ENCODE measurements at regions not wholly inside any gene's neighbourhood (a gene's known extent, or its start where the extent isn't known, plus 50 kb on each side); places are given as distances from the start of the nearest gene placed in this dataset.

- DNase-seq = no peak
These were observed 188.8 kb downstream of the EN1 start for GRCh38 chr2:118658596-118659198.

GRCh38 chr2:118657466-118657865 lies 190.0 kb downstream of the EN1 start:
- DNase-seq = no peak

DNA sequence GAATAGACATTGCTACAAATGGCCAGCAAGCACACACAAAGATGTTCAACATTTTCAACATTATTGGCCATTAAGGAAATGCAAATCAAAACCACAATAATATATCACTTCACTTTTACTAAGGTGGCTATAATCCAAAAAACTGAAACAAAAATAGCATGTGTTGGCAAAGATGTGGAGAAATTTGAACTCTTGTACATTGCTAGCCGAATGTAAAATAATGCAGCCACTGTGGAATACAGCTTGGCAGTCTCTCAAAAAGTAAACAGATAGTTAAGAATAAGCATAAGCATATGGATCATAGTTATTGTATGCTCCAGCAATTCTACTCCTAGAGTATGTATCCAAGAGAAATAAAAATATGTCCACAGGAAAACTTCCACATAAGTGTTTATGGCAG lies 192.5 kb downstream of the EN1 start:
- DNase-seq = no peak

- no peak for DNase-seq
These were observed 197.1 kb downstream of the EN1 start for GRCh38 chr2:118650327-118650726.

DNA sequence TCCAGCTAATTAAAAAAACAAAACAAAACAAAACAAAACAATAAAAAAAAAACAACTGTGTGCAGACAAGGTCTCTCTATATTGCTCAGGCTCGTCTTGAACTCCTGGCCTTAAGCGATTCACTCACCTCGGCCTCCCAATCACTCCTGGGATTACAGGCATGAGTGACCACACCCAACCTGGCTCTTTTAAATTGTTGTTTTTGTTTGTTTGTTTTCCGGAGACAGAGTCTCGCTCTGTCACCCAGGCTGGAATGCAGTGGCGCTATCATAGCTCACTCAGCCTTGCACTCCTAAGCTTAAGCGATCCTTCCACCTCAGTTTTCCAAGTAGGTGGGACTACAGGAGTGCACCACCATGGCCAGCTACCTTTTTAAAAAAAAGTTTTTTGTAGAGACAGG lies 201.6 kb downstream of the EN1 start:
- DNase-seq = no peak

DNA sequence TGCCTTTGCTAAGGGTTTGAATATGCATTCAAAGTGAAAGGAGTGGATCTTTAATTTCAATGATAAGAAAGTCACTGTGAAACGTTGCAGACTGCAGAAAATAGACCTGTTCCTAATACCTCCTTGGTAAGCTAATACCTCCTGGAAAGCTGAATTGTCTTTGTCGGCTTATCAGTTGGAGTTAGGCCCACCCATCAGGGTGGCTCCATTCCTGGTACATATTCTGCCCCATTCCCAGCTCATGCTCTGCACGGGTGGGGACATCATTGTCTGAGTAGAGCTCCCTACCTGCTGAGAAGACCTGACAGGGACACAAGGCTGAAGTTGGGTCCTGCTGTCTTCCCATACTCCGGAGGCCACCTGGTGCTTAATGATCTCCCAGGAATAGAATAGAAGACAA lies 203.3 kb downstream of the EN1 start:
- no peak for DNase-seq

DNA sequence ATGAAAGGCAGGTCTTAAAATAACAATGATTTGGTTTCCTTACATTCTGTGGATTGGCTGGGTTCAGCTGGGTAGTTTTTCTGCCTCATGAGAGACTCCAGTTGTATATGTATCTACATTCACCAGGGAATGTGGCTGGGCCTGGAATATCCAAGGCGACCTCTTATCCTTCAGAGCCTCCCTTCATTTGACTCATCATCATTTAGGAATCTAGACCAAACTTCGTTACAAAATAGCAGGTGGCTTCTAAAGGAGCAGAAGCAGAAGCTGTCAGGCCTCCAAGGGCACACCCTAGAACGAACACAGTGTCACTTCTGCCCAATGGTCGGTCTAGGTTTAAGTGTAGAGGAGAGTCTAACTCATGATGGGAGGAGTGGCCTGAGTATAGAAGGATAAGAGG lies 204.2 kb downstream of the EN1 start:
- no peak for DNase-seq

DNA sequence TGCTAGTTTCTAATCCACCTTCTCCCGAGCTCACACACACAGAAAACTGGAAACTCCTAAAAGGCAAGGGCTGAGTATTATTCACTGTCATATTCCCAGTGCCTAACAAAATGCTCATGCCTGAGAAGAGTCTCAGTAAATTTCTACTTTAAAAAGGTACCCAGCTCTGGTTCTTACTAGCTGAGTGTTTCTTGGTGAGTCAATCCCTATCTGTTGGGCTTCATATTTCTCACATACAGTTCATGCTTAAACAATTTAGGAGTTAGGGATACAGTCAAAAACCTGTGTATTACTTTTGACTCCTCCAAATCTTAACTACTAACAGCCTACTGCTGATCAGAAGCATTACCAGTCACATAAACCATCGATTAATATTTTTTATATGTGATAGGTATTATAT lies 204.9 kb downstream of the EN1 start:
- DNase-seq = no peak

- DNase-seq = no peak
These were observed 205.7 kb downstream of the EN1 start for GRCh38 chr2:118641711-118642110.

DNA sequence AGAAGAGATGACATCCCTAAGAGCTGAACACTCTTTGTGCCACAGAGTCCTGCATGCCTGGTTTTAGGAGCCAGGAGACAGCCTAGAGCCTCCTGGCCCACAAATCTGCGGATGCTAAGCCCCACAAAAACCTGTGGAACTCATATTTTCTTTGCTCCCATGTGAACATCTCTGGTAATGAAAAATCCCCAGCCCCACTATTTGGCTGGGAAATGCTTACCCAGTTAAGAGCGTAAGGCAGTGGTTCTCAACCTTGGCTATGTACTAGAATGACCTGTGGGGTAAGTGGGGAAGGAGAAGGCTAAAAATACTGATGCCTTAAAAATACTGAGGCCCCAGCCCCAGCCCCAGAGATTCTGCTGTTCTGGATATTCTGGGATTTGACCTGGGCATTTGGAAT lies 208.1 kb downstream of the EN1 start:
- no peak for DNase-seq

DNA sequence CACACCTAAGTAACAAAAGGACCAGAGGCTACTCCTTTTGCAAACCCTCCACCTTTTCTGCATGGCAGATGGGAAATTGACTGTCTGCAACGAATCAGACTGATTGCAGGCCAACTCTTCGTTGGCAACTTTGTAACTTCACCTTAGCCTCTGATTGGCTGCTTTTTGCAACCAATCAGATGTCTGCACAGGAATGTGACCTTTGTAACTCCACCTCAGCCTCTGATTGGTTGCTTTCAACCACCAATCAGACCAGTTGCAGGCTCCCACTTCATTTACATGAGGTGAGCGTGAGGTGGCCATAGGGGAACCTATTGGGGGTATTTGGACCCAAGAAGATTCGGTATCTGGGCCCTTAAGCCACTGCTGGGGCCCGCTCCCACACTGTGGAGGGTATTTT lies 209.0 kb downstream of the EN1 start:
- DNase-seq = no peak

DNA sequence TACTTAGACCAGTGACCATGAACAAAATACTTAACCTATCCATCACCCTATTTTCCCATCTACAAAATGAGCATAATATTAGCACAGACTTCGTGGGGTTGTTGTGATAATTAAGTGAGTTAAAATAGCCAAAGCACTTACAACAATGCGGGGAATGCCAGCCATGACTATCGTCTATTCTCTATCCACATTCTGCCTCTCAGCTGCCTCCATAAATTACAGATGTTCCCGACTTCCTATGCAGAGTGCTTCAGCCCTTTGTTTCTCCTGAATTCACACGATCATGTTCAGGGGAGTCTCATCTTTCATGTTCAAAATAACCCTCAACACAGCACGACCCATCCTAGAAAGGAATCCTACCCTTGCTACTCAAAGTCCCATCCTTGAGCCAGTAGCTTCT lies 211.6 kb downstream of the EN1 start:
- DNase-seq = no peak

- DNase-seq = no peak
These were observed 212.6 kb downstream of the EN1 start for GRCh38 chr2:118634876-118635275.

- no peak for DNase-seq
These were observed 214.0 kb downstream of the EN1 start for GRCh38 chr2:118633371-118634018.

DNA sequence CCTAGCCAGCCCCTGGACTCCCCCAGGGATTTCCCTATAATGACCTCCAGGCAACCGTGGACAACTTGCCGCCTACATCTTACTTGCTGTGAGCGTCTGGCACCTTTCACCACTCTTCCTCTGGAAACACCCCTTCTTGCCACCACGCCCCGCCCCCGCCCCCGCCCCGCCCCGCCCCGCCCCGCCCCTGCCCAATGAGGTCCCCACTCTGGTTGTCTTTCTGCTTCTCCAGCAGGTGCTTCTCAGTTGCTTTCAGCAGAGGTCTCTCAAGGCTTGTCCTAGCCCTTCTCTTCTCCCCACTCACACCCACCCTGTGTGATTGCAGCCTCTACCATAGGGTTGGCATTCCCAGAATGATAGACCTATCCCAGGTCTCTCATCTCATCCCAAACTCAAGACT lies 214.5 kb downstream of the EN1 start:
- no peak for DNase-seq

DNA sequence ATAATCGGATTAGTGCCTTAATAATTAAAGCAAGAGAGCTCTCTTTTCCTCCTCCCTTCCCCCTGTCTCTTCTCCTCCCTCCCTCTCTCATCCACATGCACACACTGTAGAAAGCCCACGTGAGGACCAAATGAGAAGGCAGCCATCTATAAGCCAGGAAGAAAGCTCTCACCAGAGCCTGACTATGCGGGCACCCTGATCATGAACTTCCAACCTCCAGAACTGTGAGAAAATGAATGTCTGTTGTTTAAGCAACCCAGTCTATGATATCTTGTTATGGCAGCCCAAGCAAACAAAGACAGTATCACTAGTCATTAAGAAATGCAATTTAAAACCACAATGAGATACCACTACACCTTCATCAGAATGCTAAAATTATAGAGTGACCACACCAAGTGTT lies 220.3 kb downstream of the EN1 start:
- no peak for DNase-seq

- DNase-seq = no peak
These were observed 224.5 kb downstream of the EN1 start for GRCh38 chr2:118622913-118623312.

DNA sequence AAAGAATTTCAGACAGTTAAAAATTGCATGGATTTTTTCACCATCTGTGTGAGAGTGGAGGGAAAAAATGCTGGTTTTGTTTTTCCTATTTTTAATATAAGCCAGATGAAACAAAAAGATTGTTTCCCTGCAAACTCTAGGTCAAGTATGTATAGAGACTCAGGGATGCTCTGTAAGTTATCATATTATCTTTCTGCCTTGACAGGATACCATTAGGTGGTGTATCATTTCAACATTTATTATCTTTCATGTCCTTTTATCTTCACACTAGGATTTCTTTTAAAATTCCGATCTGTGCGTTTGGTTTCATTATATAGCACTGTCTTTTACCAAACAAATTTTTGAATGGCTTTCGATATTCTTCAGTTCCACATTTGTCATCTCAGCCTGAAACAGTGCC lies 225.3 kb downstream of the EN1 start:
- no peak for DNase-seq

DNA sequence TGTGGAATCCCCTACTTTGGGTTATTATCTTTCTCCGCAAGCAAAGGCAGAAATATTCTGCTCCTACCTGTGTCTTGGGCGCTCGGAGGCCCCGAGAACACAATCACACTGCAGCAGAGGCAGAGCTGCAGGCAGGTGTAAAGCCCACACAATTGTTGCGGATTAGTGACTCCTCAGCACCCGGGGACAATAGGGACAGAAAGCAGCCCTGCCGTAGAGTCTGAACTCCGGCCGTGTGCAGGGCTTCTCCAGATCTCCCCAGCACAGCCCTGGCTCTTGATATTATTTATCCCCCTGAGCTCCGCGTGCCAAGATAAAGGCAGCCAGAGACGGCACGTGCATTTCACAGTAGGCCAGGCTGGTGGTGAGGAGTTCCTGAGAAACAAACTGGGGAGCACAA lies 229.2 kb downstream of the EN1 start:
- DNase-seq = no peak

- DNase-seq = no peak
These were observed 231.0 kb downstream of the EN1 start for GRCh38 chr2:118616432-118616831.

DNA sequence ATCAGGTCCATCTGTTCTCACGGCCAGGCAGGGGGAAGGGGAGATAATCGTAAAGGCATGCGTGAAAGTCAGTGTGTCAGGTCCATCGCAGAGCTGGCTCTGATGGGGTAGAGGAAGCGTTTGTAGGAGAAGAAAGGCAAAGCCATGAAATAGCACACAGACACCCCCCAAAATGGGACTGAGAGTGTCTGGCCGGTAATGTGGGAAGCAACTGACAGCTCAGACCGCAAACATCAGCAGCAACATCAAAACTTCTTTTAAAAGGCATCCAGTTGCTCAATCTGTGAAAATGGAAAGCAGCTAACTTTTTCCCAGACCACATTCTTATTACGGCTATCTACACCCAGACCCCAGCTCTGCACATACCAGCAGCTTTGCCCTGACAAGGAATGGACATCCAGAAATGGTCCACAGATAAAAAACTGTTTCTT lies 232.6 kb downstream of the EN1 start:
- no peak for DNase-seq

- DNase-seq = no peak
These were observed 233.7 kb downstream of the EN1 start for GRCh38 chr2:118613737-118614136.

GRCh38 chr2:118611691-118612090 lies 235.8 kb downstream of the EN1 start:
- no peak for DNase-seq

- DNase-seq = no peak
These were observed 238.3 kb downstream of the EN1 start for GRCh38 chr2:118609138-118609537.

GRCh38 chr2:118607641-118608040 lies 239.8 kb downstream of the EN1 start:
- no peak for DNase-seq

Measured in COR-L47 (cell line).